ENCODE measurements at regions not wholly inside any gene's neighbourhood (a gene's known extent, or its start where the extent isn't known, plus 50 kb on each side); places are given as distances from the start of the nearest gene placed in this dataset.

DNA sequence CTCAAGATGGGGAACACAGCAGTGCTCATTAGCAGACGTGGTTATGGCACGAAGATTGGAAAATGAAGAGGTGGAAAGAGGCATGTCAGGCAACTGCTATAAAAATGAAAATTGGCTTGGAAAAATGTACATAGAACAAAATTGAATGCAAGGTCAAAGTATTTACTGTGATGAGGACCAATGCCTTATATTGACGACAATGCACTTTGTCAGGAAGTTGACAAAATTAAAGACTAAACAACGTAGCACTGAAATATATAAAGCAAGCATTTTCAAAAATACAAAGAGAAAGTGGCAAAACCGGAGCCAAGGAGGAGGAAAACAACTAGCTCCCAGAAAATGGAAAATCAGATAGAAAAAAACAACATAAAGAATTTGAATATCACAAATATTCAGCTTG, 113.7 kb upstream of the SGCG start:
- FAIRE-seq, result no peak
- no peak overlapping the region for H4K91ac ChIP-seq (replicated peaks; ENCODE audit: insufficient read length, low read length)
- H2AFZ ChIP-seq (ENCODE audit: low read length), result no peak overlapping the region
- H3K9me3 ChIP-seq (ENCODE audit: insufficient read depth in 2 of 2, low read depth in 1 of 2, low read length in 1 of 2), result no peaks in the 10 kb centered on the region
- H3K4me2 ChIP-seq (ENCODE audit: insufficient read depth in 1 of 2, low read depth in 2 of 2, low read length in 2 of 2), result no peak overlapping the region
- H3K9ac ChIP-seq (replicated peaks in 1 of 4; ENCODE audit: extremely low read depth in 1 of 4, low read depth in 3 of 4, low read length in 3 of 4), result no peak overlapping the region
- no peaks in the 10 kb centered on the region for H3K36me3 ChIP-seq (ENCODE audit: control insufficient read depth in 2 of 4, insufficient read depth in 4 of 4, low read length in 3 of 4)
- H4K8ac ChIP-seq (ENCODE audit: extremely low read depth, insufficient read depth, low read length), result no peak overlapping the region
- ChIA-PET POLR2A (ENCODE audit: partially characterized antibody) (no interaction called here), CTCF (ENCODE audit: partially characterized antibody) (no interaction called here)
- H3K4ac ChIP-seq (replicated peaks; ENCODE audit: insufficient read length, low read depth, low read length), result no peak overlapping the region
- H2BK20ac ChIP-seq (ENCODE audit: low read length), result no peak overlapping the region
- H3K79me1 ChIP-seq (ENCODE audit: low read depth, low read length), result no peaks in the 10 kb centered on the region
- H4K5ac ChIP-seq (ENCODE audit: insufficient read length, low read depth, low read length), result no peak overlapping the region
- no peak overlapping the region for H3K23ac ChIP-seq (ENCODE audit: insufficient read length)
- H2BK120ac ChIP-seq (replicated peaks; ENCODE audit: low read depth, low read length), result no peak overlapping the region
- H2BK15ac ChIP-seq (ENCODE audit: low read length), result no peak overlapping the region
- H3K4me1 ChIP-seq (replicated peaks in 1 of 4; ENCODE audit: control insufficient read depth in 3 of 4, insufficient read depth in 4 of 4, low read length in 3 of 4), result no peaks in the 10 kb centered on the region
- no peaks in the 10 kb centered on the region for H3K27me3 ChIP-seq (replicated peaks in 1 of 4; ENCODE audit: control insufficient read depth in 3 of 4, extremely low read depth in 1 of 4, insufficient read depth in 3 of 4, low read length in 3 of 4)
- no peak overlapping the region for H2BK5ac ChIP-seq (ENCODE audit: low read depth, low read length)
- H4K20me1 ChIP-seq (replicated peaks in 1 of 2; ENCODE audit: control insufficient read depth in 1 of 2, insufficient read depth in 2 of 2, low read length in 2 of 2), result no peaks in the 10 kb centered on the region
- H3K27ac ChIP-seq (ENCODE audit: low read depth, low read length), result no peak overlapping the region
- no peaks in the 10 kb centered on the region for H3K79me2 ChIP-seq (ENCODE audit: control insufficient read depth in 1 of 2, insufficient read depth in 2 of 2, low read length in 2 of 2)
- DNase-seq (ENCODE audit: low read depth in 1 of 2, low spot score in 2 of 2), result no peak
- no peak overlapping the region for H3K18ac ChIP-seq (ENCODE audit: extremely low read depth, low read length)
- no peak overlapping the region for H3K14ac ChIP-seq (ENCODE audit: insufficient read length)
- WGBS, 2 experiments (ENCODE audit: extremely low coverage in 1 of 2, insufficient coverage in 1 of 2, insufficient read length in 1 of 2, insufficient replicate concordance in 2 of 2, low coverage in 1 of 2, low lambda C conversion rate in 2 of 2, missing lambda C conversion rate in 1 of 2), result 95% methylated on average over 5 of the region's 5 CpGs; no CpG with 5 or more reads in 1 of the 2 experiments
- no peak overlapping the region for H2AK5ac ChIP-seq (ENCODE audit: low read depth, low read length)
- TF ChIP-seq NANOG (IDR thresholded peaks at IDR 0.05; ENCODE audit: insufficient read depth, low read depth, low read length, poor library complexity, severe bottlenecking) (no peak), POLR2A (IDR thresholded peaks at IDR 0.05; ENCODE audit: control extremely low read depth in 1 of 2, low read depth in 2 of 2, low read length in 2 of 2) (no peak), SIX5 (IDR thresholded peaks at IDR 0.05; ENCODE audit: low read depth, low read length) (no peak)
- TF ChIP-seq, protein P1, sequence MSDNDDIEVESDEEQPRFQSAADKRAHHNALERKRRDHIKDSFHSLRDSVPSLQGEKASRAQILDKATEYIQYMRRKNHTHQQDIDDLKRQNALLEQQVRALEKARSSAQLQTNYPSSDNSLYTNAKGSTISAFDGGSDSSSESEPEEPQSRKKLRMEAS (IDR thresholded peaks at IDR 0.05), result no peak
- no peaks in the 10 kb centered on the region for H3K23me2 ChIP-seq (ENCODE audit: low read depth, low read length)
- no peak overlapping the region for H2BK12ac ChIP-seq (ENCODE audit: low read depth, low read length)
- no peak overlapping the region for H3K4me3 ChIP-seq (ENCODE audit: extremely low read depth in 1 of 4, insufficient read depth in 2 of 4, low read depth in 3 of 4, low read length in 4 of 4)
- H3K56ac ChIP-seq (replicated peaks; ENCODE audit: insufficient read length, low read depth, low read length), result no peak overlapping the region
